Islet precursor cell (in vitro differentiated cells): ENCODE measurements at regions not wholly inside any gene's neighbourhood (a gene's known extent, or its start where the extent isn't known, plus 50 kb on each side); places are given as distances from the start of the nearest gene placed in this dataset.
"Not testable (repeated sequence)": the region's sequence is repeated elsewhere in the genome, so short reads cannot be mapped to it uniquely, and the experiment has no call there.

Experiments used
- DNase-seq: peaks from one replicate; pipeline ENCODE4 v3.0.0-alpha.2; 2018

DNA sequence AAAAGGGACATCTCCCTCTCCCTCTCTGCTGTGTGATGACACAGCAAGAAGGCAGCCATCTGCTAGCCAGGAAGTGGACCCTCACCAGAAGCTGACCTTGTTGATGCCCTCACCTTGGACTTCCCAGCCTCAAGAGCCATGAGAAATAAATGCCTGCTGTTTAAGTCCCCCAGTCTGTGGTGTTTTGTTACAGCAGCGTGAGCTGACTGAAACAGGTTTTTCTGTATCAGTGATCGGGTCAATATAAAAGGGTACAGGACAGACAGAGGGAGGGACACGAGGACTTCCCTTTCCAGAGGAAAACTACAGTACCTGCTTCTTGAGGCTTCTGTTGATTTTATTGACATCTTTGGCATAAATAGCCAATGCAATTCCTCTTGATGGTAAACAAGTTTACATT lies 510.3 kb upstream of the CHAC2 start:
- no peak for DNase-seq

DNA sequence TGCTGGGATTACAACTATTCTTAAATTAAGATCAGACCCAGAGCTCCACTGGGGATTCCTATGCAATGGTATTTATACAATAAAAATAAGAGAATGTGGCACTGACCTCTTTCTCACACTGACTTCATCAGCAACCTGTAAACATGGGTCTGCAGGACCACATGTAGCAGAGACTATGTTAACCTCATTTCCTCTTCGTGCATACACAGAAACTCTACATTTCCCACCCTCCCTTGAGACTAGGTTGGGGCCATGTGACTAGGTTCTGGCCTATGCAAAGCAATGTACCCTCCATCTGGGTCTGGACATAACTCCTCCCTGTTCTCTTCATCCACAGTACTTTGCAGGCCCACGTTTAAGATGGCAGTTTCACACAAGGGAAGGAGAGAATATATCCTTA lies 514.4 kb upstream of the CHAC2 start:
- DNase-seq, result no peak

DNA sequence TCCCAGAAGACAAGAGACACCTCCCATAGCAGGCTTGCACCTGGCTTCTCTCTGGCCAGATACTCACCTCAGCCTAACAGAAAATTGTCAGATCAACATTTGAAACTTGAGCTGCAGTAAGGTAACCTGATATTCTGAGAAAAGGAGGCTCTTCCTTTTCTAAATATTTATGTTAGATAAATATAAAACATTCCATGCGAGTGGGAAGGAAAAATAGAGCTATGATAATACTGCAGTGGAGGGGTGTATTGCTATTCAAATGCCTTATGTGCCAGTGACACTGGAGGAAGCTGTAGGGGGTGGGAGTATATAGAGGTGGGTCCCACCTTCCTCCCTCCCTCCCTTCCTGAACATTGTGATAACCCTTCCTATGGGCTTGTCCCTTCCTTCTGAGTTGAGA lies 515.5 kb upstream of the CHAC2 start:
- DNase-seq, result no peak

DNA sequence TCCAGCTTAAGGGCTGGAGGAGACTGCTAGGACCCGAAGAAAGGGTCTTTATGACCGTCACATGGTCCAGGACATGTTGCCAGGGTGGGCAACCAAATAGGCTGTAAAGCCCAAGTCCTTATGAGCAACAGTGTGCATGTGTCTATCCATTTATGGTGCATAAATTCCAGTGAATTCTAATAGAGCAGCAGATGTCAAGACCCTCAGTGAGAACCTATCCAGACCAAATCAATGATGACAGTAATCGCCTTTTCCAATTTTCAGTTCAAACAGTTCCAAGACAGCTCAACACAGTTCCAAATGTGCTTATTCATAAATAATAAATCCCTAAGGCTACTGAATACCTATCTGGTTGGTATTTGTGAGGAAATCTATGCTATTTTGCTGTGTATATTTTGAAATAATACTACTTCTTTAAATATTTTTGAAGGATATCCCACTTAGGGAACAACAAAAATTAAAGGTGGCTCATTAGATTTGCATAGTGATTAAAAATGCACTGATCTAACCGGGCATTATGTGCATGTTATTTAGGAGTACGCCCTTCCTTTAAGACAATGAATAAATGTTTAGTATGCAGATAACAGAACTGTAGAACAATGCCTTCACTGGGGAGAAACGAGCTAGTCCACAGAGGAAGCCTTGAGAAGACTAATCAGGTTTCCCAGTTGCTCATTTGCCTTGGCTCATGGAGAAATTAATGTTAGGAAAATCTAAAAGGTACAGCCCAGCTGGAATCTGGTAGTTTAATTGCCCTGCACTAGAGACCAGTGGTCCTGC lies 519.5 kb upstream of the CHAC2 start:
- no peak for DNase-seq

DNA sequence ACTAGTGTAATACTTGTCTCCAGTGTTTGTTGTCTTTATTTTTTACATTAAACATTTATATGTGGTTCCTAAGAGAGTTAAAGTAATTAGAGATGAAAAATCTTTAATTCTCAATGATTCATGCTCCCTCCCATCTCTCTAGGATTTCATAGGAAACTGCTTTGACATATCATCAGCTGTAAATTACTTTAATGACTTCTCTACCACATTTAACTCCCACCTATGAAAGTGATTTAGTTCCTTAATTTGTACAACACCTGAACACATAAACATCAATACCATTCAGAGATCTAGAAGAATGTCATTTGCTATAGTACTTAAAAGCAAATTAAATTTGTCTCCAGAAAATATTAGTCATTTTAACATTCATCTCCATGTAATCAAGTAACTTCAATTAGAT lies 524.2 kb upstream of the CHAC2 start:
- no peak for DNase-seq

DNA sequence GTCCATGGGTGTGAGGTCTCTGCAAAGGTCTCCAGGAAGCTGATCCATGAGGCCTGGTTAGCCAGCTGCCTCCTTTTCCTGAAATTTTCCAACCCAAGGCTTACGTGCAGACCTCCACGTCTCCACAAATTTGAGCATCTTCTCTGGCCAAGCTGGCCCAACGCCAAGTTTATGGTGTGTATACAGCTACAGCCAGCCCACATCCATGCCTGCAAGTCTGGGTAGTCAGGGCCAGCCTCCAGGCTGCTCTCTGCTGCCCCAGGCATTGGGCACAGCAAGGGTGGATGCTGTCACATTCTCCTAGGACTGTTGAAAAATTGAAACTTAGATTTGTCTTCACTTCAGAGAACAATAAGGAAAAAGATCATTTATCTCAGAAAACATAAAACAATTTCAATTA lies 525.5 kb upstream of the CHAC2 start:
- DNase-seq, result no peak

DNA sequence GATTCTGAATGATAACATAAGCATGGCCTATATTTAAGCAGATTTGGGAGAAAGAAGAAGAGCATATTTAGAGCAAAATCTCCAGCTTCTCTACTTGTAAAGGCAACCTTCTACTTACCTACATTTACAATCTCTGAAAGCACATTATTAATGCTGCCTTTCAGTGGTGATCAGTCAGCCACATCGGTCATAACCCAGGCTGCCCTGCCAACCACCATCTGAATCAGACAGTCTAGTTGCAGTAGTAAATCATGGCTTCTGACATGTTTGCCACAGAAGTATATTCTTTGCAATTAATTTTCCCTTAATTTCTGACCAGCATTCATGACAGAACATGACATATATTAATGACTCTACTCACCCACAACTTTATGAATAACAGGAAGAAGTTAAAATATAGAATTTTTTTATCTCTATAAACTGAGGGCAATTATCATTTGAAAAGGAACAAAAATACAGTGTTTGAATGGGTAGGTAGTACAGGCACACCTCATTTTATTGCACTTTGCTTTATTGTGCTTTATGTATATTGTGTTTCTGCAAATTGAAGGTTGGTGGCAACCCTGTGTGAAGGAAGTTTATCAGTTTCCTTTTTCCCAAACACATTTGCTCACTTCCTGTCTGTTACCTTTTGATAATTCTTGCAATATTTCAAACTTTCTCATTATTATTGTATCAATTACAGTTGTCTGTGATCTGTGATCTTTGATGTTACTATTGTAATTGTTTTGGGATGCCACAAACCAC lies 531.6 kb upstream of the CHAC2 start:
- no peak for DNase-seq

DNA sequence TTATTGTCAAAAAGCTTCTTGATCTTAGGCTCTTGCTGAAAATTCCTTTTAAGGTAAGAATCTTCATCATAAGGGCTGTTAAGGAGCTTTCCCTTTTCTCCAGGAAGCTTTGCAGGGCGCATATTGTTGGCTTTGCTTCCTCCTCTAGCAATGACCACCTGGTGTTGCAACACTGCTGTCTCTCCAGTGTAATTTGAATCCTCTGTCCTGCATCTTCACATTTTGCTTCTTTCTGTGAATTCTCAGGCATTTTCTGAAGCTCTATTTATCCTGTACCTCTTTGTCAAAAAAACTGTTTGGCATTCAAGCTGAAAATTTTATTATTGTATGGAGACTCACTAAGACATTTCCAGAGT lies 533.1 kb upstream of the CHAC2 start:
- DNase-seq, result no peak

DNA sequence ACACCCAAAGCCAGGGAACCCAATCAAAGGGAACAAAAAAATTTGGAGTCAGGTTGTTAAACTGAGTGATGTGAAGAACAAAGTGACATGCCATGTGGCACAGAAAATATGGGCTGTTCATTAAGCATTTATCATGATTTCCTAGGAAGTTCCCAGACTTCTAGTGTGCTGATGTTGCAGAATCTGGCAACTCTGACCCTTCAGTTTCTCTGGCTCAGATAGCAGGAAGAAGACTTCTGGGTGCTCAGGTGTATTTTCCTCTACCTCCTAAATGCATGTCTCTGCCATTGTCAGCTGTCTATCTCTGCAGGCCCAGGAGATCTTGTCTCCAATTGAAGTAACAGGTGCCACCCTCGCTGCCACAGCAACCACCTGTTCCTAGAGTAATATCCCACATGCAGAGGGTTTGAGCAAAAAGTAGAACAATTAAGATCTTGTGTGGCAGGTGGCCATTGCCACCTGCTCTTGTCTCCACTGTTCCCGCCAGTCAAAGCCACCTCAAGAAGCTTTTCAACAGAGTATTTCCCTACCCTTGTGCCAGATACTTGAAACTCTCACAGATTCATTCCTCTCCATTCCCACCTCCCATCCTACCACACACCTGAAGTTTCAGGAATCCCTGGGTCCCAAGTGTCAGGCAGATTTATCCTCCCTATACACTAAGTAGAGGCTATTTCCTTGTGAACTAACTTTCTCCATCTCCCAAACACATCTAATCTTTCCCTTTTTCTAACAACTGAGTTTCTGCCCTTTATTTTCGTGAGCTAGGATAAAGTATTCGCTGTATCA lies 533.7 kb upstream of the CHAC2 start:
- no peak for DNase-seq

DNA sequence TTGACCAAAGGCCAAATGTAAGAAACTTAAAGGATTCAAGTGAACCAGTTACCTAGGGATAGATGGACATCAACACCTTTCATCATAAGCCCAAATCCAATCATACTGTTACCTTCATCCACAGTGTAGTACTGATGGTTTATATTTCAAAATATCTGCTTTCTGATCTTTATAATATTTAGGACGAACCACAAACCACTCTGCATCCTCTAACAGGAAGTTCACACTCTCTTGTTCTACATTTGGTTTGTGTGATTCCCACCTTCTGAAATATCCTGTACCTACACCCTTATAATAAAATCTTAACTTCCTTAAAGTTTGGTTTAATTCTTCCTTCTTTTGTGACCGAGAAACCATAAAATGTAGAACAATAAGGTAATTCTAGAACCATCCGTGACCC lies 535.7 kb upstream of the CHAC2 start:
- DNase-seq, result no peak

DNA sequence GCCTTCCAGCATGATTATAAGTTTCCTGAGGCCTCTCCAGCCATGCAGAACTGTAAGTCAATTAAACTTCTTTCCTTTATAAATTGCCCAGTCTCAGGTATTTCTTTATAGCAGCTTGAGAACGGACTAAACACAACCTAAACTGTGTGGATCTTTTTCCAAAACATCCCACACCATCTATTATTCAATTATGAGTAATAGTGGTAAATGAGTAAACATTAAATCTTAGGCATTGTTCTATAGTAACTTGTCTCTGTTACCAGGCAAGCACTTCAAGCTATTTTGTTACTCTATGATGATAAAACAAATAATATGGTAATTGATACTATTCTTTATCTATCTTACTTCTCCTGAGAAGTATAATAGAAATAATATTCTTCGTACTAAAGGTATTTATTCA lies 536.9 kb upstream of the CHAC2 start:
- DNase-seq, result no peak

DNA sequence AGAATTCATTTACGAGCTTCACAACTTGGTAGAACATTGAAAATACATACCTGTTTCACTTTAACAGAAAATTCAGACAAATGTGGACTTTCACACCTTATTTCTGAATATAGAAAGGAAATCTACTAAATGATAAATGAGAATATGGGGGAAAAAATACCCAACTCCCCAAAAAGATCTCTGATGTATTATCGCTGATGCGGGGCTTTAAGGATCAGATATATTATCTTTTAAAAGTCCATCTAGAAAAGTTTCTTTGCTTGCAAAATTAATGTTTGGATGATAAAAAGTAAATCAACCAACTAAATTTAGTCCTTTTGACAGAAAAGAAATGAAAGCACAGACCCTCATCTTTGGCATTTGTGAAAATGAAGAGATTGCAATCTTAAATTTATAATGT lies 540.1 kb upstream of the CHAC2 start:
- DNase-seq, result no peak

DNA sequence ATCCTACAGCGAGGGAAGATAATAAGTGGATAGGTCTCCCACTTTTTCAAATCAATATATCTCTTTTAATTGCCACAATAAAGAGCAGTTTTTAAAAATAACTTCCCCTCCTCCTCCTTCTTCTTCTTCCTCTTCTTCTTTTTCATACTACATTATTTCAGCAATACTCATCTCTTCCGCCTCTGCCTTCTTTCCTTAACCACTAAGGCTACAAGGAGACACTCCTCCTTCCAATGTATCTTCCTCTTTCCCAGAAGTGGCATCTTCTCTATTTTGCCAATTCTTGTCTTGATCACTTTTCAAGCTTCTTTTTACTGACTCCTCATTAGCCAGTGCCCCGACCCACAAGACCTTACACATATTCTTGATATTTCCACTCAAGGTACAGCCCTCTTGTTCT lies 546.6 kb upstream of the CHAC2 start:
- no peak for DNase-seq

DNA sequence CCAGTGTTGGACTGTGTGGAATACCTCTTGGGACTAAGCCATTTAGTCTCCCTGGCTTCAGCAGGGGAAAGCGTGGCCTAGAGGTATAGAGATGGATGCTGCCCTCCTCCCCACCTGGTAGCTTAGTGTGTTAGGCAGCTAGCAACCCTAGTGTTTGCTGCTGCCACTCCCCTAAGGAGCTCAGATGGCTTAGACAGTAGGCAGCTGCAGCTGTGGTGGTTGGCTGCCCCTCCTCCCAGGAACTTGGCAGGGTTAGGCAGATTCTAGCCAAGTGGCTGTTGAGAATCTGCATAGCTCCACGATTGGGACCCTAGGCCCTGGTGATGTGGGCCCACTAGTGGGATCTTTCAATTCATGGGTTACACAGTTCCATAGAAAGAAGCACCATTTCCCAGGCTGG lies 550.4 kb upstream of the CHAC2 start:
- no peak for DNase-seq

DNA sequence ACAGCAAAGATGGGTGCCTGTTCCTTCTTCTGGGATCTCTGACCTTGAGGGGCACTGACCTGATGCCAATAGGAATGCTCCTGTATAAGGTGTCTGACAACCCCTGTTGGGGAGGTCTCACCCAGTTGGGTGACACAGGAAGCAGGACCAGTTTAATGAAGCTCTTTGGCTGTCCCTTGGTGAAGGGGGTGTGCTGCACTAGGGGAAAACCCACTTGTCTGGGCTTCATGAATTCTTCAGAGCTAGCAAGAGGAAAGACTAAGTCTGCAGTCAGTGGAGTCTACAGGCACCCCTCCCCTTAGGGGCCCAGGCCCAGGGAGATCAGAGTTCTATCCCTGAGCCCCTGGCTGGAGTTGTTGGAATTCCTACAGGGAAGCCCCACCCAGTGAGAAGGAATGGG lies 550.8 kb upstream of the CHAC2 start:
- DNase-seq, result no peak

DNA sequence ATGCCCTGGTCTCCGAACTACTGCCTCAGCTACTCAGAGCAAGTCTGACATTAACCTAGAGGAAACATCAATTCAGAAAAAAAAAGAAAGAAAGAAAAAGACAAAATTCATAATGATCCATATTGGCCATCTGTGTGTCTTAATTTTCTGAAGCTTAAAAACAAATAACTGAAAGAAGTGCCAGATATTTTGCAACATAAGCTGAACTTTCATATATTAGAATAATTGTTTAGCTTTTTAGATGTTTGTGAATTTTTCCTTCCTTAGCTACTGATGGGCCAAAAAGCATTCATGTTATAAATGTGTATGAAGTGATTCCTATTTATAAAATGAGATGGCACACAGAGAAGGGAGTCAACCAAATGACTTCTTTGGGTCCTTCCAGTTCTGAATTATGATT lies 555.0 kb upstream of the CHAC2 start:
- no peak for DNase-seq

DNA sequence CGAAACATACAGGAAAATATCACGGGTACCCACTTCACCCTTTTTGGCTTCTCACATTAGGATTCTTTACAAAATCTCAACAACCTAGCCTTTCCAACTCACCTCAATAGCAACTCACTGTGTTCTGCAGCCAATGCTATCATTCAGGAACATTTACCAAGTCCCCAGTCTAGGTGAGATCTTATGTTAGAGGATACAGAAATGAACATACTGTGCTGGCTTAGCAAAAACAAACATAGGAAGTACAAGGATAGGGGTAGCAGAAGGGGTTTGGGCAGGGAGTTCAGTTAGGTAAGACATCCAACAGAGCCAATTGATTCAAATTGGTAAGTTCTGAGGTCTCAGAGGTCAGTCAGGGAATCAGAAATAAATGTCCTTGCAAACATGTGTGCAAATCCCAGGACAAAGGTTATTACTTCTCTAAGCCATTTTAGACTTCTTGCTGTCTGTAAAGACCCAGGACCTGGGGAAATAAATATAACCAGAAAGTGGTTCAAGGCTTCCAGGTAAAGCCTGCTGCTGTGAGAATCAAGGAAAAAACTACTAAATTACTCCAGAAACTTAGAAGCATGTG lies 556.3 kb upstream of the CHAC2 start:
- DNase-seq, result no peak

DNA sequence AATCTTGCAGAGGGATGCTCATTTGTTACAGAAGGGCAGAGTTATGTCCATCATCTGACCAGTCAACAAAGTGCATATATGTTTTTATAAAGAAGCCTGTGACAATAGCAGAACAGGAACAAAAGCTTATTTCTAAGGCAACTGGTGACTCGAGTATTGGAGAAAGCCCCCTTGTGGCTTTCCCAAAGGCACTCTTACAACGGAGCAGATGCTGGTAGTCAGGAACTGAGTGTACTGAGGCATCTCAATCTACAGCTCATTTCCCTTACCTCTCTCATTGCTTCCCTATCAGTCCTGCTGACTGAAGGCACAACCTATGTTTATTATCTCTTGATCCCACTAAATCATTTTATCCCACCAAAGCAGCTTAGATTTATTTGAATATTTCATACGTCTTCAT lies 557.1 kb upstream of the CHAC2 start:
- DNase-seq, result peak; percentile 52

DNA sequence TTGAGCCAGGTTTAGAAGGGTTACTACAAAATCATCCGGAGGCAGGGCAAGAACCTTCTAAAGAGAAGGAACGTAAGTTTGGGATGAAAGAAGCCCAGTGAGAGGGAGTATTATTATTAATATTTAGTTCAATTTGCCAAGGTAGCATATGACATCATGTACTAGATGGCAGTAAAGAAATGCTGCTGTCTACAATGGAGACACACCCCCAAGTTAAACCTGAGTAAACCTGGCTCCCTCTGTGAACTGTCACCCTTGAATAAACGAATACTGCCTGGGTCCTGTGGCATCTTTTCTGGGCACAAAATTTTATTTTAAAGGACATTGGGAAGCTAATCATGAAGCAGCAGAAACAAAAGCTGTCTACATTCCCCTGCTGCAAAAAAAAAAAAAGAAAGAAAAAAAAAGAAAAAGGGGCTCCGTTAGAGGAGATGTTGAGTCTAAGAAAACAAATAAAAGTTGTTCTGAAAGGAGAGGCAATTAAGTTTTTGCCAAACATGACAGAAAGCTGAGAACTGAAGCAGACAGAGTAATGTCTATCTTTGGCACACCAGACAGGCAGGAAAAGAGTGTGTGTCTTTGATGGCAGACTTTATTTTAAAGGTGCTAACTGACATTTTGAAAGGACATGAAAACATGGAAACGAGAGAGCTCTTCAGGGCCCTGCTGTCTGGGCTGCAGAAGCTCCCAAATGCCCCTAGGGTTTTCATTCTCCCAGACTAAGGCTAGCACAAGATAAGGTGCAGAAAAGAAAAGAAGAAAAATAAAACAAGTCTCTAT lies 557.7 kb upstream of the CHAC2 start:
- DNase-seq, result no peak

DNA sequence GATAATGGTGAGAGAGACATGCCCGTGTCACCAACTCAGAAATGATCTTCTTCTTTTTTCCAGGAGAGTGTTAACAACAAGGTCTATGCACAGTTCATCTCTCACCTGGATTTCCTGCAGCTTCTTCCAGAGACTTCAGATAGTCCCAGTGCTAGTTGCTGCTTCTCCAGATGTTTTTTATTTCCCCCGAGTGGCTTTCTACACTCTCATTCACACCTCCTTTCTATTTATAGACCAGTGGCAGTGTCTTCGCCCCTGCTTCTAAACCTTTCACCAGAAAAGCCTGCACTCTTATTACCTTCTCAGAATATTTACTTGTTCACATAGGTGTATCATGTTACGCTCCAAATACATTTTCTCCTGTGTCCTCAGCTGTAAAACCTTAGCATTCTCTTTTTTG lies 558.8 kb upstream of the CHAC2 start:
- no peak for DNase-seq

DNA sequence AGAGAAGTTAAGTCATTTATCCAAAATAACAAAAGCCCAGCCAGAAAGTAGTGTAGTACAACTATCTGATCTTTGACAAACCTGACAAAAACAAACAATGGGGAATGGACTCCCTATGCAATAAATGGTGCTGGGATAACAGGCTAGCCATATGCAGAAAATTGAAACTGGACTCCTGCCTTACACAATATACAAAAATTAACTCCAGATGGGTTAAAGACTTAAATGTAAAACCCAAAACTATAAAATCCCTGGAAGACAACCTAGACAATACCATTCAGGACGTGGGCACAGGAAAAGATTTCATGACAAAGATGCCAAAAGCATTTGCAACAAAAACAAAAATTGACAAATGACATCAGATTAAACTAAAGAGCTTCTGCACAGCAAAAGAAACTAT lies 561.4 kb upstream of the CHAC2 start:
- DNase-seq, result not testable (repeated sequence)

DNA sequence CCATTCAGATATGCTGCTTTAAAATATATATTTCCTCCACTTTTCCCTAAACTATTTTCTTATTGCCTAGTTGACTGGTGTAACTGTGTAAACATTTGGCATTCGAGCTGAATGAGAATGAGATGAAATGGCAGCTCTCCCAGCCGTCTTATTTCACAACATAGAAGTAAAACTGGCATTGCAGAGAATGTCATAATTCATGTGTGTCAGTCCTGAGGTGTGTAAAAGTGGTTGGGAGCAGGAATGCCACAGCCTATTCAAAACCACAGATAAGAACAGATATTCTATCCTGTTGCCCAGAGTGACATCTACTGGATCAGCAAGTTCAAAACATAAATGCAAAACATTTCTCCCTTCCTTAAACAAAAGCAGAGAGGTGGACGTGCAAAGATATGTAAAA lies 565.5 kb upstream of the CHAC2 start:
- DNase-seq, result peak; percentile 57

DNA sequence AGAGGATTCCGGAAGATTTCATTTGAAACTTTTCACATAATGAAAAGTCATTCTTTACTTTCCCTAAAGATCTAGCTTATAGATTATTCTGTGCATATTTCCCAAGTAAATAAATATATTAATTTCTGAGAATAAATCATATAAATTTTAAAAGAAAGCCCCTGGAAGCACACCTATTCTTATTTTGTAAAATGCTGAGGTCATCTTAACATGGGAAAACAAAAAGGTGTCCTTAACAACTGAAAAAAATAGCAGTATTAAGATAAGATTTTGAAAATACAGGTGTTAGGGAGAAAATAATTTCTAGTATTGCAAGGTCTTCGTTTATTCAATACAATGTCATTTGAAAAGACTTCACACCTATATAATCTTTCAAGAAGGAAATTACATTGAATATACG lies 567.5 kb upstream of the CHAC2 start:
- DNase-seq, result no peak
